CD4-positive, CD25-positive, alpha-beta regulatory T cell (primary cell): ENCODE measurements at regions not wholly inside any gene's neighbourhood (a gene's known extent, or its start where the extent isn't known, plus 50 kb on each side); places are given as distances from the start of the nearest gene placed in this dataset.

Experiments
- ATAC-seq, 2 donors: fragments of 150-1000 bp; cut with Tn5 transposase; one replicate each; pipeline ENCODE4 v1.10.0; 2021; ENCODE audit warnings: low read depth in 2 of 2, moderate number of reproducible peaks in 2 of 2, moderate library complexity in 1 of 2
- DNase-seq, 3 donors: peaks; one replicate each; pipeline versions ENCODE4 v3.0.0 to v3.0.0-alpha.2; 2012 to 2022; ENCODE audit warnings: mixed read lengths in 1 of 3
- H3K27ac ChIP-seq: one replicate; pipeline ENCODE4 v1.7.0; 2013; ENCODE audit warnings: mild to moderate bottlenecking, low read length; ENCODE audit not compliant: insufficient read depth, poor library complexity, severe bottlenecking
- H3K27me3 ChIP-seq: one replicate; pipeline ENCODE4 v1.7.0; 2013; ENCODE audit warnings: low read length; ENCODE audit not compliant: control insufficient read depth, insufficient read depth
- H3K36me3 ChIP-seq: one replicate; pipeline ENCODE4 v1.7.0; 2013; ENCODE audit warnings: mild to moderate bottlenecking, low read length, moderate library complexity; ENCODE audit not compliant: control insufficient read depth, insufficient read depth
- H3K4me1 ChIP-seq: 2 replicates; pipeline ENCODE4 v1.7.0; 2013; ENCODE audit warnings: mild to moderate bottlenecking, low read length; ENCODE audit not compliant: insufficient read depth, control insufficient read depth, poor library complexity, severe bottlenecking
- H3K4me3 ChIP-seq: one replicate; pipeline ENCODE4 v1.7.0; 2013; ENCODE audit warnings: low read depth, mild to moderate bottlenecking, low read length, moderate library complexity
- H3K9me3 ChIP-seq, 2 experiments: 1 replicate in 1 of 2; 2 replicates in 1 of 2; pipeline ENCODE4 v1.7.0; 2013; ENCODE audit warnings: low read length in 2 of 2, mild to moderate bottlenecking in 1 of 2, moderate library complexity in 1 of 2; ENCODE audit not compliant: control insufficient read depth in 2 of 2
- H3K27ac Mint-ChIP-seq, 3 donors: one replicate each; pipeline ENCODE4 v1.8.0; 2020 to 2022; ENCODE audit warnings: mild to moderate bottlenecking in 3 of 3, mixed read lengths in 3 of 3, moderate library complexity in 2 of 3
- H3K27me3 Mint-ChIP-seq: one replicate; pipeline ENCODE4 v1.8.0; 2022; ENCODE audit warnings: mild to moderate bottlenecking, mixed read lengths
- H3K36me3 Mint-ChIP-seq: one replicate; pipeline ENCODE4 v1.8.0; 2020; ENCODE audit warnings: mixed read lengths
- H3K4me1 Mint-ChIP-seq, 4 donors: one replicate each; pipeline ENCODE4 v1.8.0; 2020 to 2022; ENCODE audit warnings: mixed read lengths in 4 of 4, mild to moderate bottlenecking in 1 of 4
- H3K4me3 Mint-ChIP-seq, 4 donors: one replicate each; pipeline ENCODE4 v1.8.0; 2020 to 2022; ENCODE audit warnings: mild to moderate bottlenecking in 4 of 4, mixed read lengths in 4 of 4, moderate library complexity in 3 of 4
- H3K9me3 Mint-ChIP-seq, 7 donors: one replicate each; pipeline ENCODE4 v1.8.0; 2020 to 2022; ENCODE audit warnings: mixed read lengths in 7 of 7, mild to moderate bottlenecking in 3 of 7, moderate library complexity in 2 of 7

- Histone ChIP-seq H3K4me3 (no peak overlapping the region), H3K4me1 (no peaks in the 10 kb centered on the region), H3K27ac (no peak overlapping the region), H3K9me3 (no peaks in the 10 kb centered on the region), H3K27me3 (no peaks in the 10 kb centered on the region), H3K36me3 (no peaks in the 10 kb centered on the region)
- no peak for ATAC-seq
- H3K4me3 Mint-ChIP-seq: no peak overlapping the region
- H3K4me1 Mint-ChIP-seq: no peaks in the 10 kb centered on the region
- H3K27me3 Mint-ChIP-seq: no peaks in the 10 kb centered on the region
- no peaks in the 10 kb centered on the region for H3K36me3 Mint-ChIP-seq
- no peak for DNase-seq
- H3K9me3 Mint-ChIP-seq: peaks cover 0 to 5% (median 2%) of the 10 kb centered on the region in 7 donors
- no peak overlapping the region for H3K27ac Mint-ChIP-seq
Measured at GRCh38 chr3:103906304-103906703, 1460.4 kb upstream of the ALCAM start.

GRCh38 chr3:103906808-103907207 is 1459.9 kb upstream of the ALCAM start:
- H3K27ac ChIP-seq: no peak overlapping the region
- H3K4me3 ChIP-seq: no peak overlapping the region
- Mint-ChIP-seq H3K36me3 (no peaks in the 10 kb centered on the region), H3K27me3 (no peaks in the 10 kb centered on the region), H3K9me3 (peaks cover 0 to 6% (median 2%) of the 10 kb centered on the region in 7 donors), H3K4me3 (no peak overlapping the region), H3K4me1 (no peaks in the 10 kb centered on the region), H3K27ac (no peak overlapping the region)
- no peaks in the 10 kb centered on the region for H3K4me1 ChIP-seq
- H3K27me3 ChIP-seq: no peaks in the 10 kb centered on the region
- no peaks in the 10 kb centered on the region for H3K36me3 ChIP-seq
- DNase-seq (no peak), ATAC-seq (no peak)
- H3K9me3 ChIP-seq: no peaks in the 10 kb centered on the region

GRCh38 chr3:103907567-103907966 is 1459.1 kb upstream of the ALCAM start:
- no peaks in the 10 kb centered on the region for H3K36me3 Mint-ChIP-seq
- no peaks in the 10 kb centered on the region for H3K27me3 Mint-ChIP-seq
- H3K27me3 ChIP-seq: no peaks in the 10 kb centered on the region
- H3K9me3 Mint-ChIP-seq: peaks cover 0 to 4% (median 2%) of the 10 kb centered on the region in 7 donors
- H3K9me3 ChIP-seq: no peaks in the 10 kb centered on the region
- no peak overlapping the region for H3K27ac Mint-ChIP-seq
- H3K4me3 ChIP-seq: no peak overlapping the region
- H3K27ac ChIP-seq: no peak overlapping the region
- ATAC-seq (no peak), DNase-seq (no peak)
- H3K36me3 ChIP-seq: no peaks in the 10 kb centered on the region
- H3K4me3 Mint-ChIP-seq: no peak overlapping the region
- H3K4me1 ChIP-seq: no peaks in the 10 kb centered on the region
- no peaks in the 10 kb centered on the region for H3K4me1 Mint-ChIP-seq

- no peaks in the 10 kb centered on the region for H3K4me1 Mint-ChIP-seq
- Histone ChIP-seq H3K4me3 (no peak overlapping the region), H3K36me3 (no peaks in the 10 kb centered on the region), H3K9me3 (no peaks in the 10 kb centered on the region), H3K4me1 (no peaks in the 10 kb centered on the region), H3K27me3 (no peaks in the 10 kb centered on the region), H3K27ac (no peak overlapping the region)
- no peak overlapping the region for H3K4me3 Mint-ChIP-seq
- H3K36me3 Mint-ChIP-seq: no peaks in the 10 kb centered on the region
- ATAC-seq: no peak
- no peaks in the 10 kb centered on the region for H3K27me3 Mint-ChIP-seq
- peaks cover 0 to 3% (median 2%) of the 10 kb centered on the region in 7 donors for H3K9me3 Mint-ChIP-seq
- no peak for DNase-seq
- no peak overlapping the region for H3K27ac Mint-ChIP-seq
Measured at GRCh38 chr3:103909395-103909794, 1457.3 kb upstream of the ALCAM start.

GRCh38 chr3:103918336-103918735 is 1448.4 kb upstream of the ALCAM start:
- Mint-ChIP-seq H3K27ac (no peak overlapping the region), H3K4me3 (no peak overlapping the region), H3K36me3 (no peaks in the 10 kb centered on the region), H3K9me3 (peaks cover 0 to 4% (median 0%) of the 10 kb centered on the region in 7 donors), H3K4me1 (no peaks in the 10 kb centered on the region), H3K27me3 (no peaks in the 10 kb centered on the region)
- H3K9me3 ChIP-seq: no peaks in the 10 kb centered on the region
- DNase-seq (no peak), ATAC-seq (no peak)
- no peak overlapping the region for H3K4me3 ChIP-seq
- H3K27ac ChIP-seq: no peak overlapping the region
- no peaks in the 10 kb centered on the region for H3K27me3 ChIP-seq
- H3K36me3 ChIP-seq: no peaks in the 10 kb centered on the region
- H3K4me1 ChIP-seq: no peaks in the 10 kb centered on the region

- Histone ChIP-seq H3K36me3 (no peaks in the 10 kb centered on the region), H3K27ac (no peak overlapping the region), H3K4me1 (no peaks in the 10 kb centered on the region), H3K27me3 (no peaks in the 10 kb centered on the region), H3K9me3 (no peaks in the 10 kb centered on the region), H3K4me3 (no peak overlapping the region)
- no peaks in the 10 kb centered on the region for H3K36me3 Mint-ChIP-seq
- no peaks in the 10 kb centered on the region for H3K27me3 Mint-ChIP-seq
- H3K4me1 Mint-ChIP-seq: no peaks in the 10 kb centered on the region
- peaks cover 0 to 8% (median 0%) of the 10 kb centered on the region in 7 donors for H3K9me3 Mint-ChIP-seq
- ATAC-seq: no peak
- no peak overlapping the region for H3K27ac Mint-ChIP-seq
- no peak for DNase-seq
- H3K4me3 Mint-ChIP-seq: no peak overlapping the region
Measured at GRCh38 chr3:103919327-103919726, 1447.4 kb upstream of the ALCAM start.

GRCh38 chr3:103923907-103924306 is 1442.8 kb upstream of the ALCAM start:
- Mint-ChIP-seq H3K36me3 (no peaks in the 10 kb centered on the region), H3K4me3 (no peak overlapping the region), H3K27ac (no peak overlapping the region), H3K9me3 (peaks cover 0 to 8% (median 4%) of the 10 kb centered on the region in 7 donors), H3K4me1 (no peaks in the 10 kb centered on the region), H3K27me3 (peaks cover 4% of the 10 kb centered on the region)
- DNase-seq (no peak), ATAC-seq (no peak)
- Histone ChIP-seq H3K27ac (no peak overlapping the region), H3K27me3 (no peaks in the 10 kb centered on the region), H3K4me3 (no peak overlapping the region), H3K36me3 (no peaks in the 10 kb centered on the region), H3K4me1 (no peaks in the 10 kb centered on the region), H3K9me3 (no peaks in the 10 kb centered on the region)

- H3K27ac Mint-ChIP-seq: no peak overlapping the region
- Histone ChIP-seq H3K27me3 (no peaks in the 10 kb centered on the region), H3K4me1 (no peaks in the 10 kb centered on the region), H3K9me3 (no peaks in the 10 kb centered on the region), H3K4me3 (no peak overlapping the region), H3K27ac (no peak overlapping the region), H3K36me3 (no peaks in the 10 kb centered on the region)
- H3K9me3 Mint-ChIP-seq: peaks cover 0 to 8% (median 4%) of the 10 kb centered on the region in 7 donors
- no peak for ATAC-seq
- H3K4me3 Mint-ChIP-seq: no peak overlapping the region
- no peak for DNase-seq
- no peaks in the 10 kb centered on the region for H3K4me1 Mint-ChIP-seq
- H3K27me3 Mint-ChIP-seq: peaks cover 4% of the 10 kb centered on the region
- no peaks in the 10 kb centered on the region for H3K36me3 Mint-ChIP-seq
Measured at GRCh38 chr3:103924544-103924943, 1442.2 kb upstream of the ALCAM start.
